GM23248 (cell line): ENCODE measurements at regions not wholly inside any gene's neighbourhood (a gene's known extent, or its start where the extent isn't known, plus 50 kb on each side); places are given as distances from the start of the nearest gene placed in this dataset.

Source experiments
- EZH2 ChIP-seq: fragments of 200-600 bp; sonication (generic); IDR thresholded peaks from 2 replicates; pipeline ENCODE4 v1.6.1; 2018; ENCODE audit warnings: antibody characterized with exemption, mild to moderate bottlenecking; ENCODE audit not compliant: insufficient read depth, poor library complexity, severe bottlenecking
- EZH2phosphoT487 ChIP-seq: fragments of 200-600 bp; sonication (generic); IDR thresholded peaks from 2 replicates; pipeline ENCODE4 v1.6.1; 2018; ENCODE audit warnings: antibody characterized with exemption, moderate library complexity, mild to moderate bottlenecking, low read depth; ENCODE audit not compliant: insufficient read depth

- TF ChIP-seq EZH2 (no peak), EZH2phosphoT487 (no peak)
Measured at GRCh38 chr6:9236443-9236842, 801.1 kb upstream of the SLC35B3 start.
